ENCODE measurements at regions not wholly inside any gene's neighbourhood (a gene's known extent, or its start where the extent isn't known, plus 50 kb on each side); places are given as distances from the start of the nearest gene placed in this dataset.

GRCh38 chr2:4882421-4882820 lies 809.8 kb upstream of the SOX11 start:
- H3K4me3 ChIP-seq: no peak overlapping the region
- H3K36me3 ChIP-seq: no peaks in the 10 kb centered on the region
- Mint-ChIP-seq H3K4me3 (no peak overlapping the region), H3K27ac (no peak overlapping the region), H3K36me3 (no peaks in the 10 kb centered on the region), H3K9me3 (peaks cover 8% of the 10 kb centered on the region), H3K27me3 (ENCODE audit: insufficient read depth, low read depth) (peaks cover 2% of the 10 kb centered on the region), H3K4me1 (no peaks in the 10 kb centered on the region)
- no peak overlapping the region for H3K27ac ChIP-seq
- H4K20me1 ChIP-seq (ENCODE audit: low read depth): no peaks in the 10 kb centered on the region
- no peak overlapping the region for H3K4me2 ChIP-seq
- DNase-seq (ENCODE audit: low spot score): no peak
- no peaks in the 10 kb centered on the region for H3K27me3 ChIP-seq
- H3K9ac ChIP-seq: no peak overlapping the region
- TF ChIP-seq EZH2 (IDR thresholded peaks at IDR 0.05) (no peak), CTCF (IDR thresholded peaks at IDR 0.05) (no peak), EZH2phosphoT487 (IDR thresholded peaks at IDR 0.05) (no peak)
- H3K9me3 ChIP-seq (ENCODE audit: low read depth): no peaks in the 10 kb centered on the region
- H3F3A ChIP-seq (ENCODE audit: low read depth): no peaks in the 10 kb centered on the region
- H2AFZ ChIP-seq (replicated peaks): no peak overlapping the region
- no peaks in the 10 kb centered on the region for H3K4me1 ChIP-seq
- no peaks in the 10 kb centered on the region for H3K79me2 ChIP-seq (ENCODE audit: low read depth)

DNA sequence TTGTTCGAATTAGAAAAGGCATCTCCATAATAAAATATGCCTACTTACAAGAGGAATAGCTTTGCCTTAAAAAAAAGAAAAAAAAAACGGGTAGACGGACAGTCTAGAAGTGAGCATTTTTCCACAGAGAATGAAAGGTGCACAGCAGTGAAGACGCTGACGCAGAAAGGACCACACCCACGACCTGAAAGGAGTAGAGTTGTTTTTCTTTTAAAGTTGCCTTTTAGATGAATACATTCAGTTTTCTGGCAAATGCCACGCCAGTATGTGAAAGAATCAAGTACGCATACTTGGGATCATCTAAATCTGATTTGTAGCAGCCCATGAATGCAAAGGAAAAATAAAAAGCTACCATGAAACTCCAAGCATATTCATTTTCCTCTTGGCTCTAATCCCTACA lies 809.2 kb upstream of the SOX11 start:
- Histone ChIP-seq H3K36me3 (no peaks in the 10 kb centered on the region), H3K4me3 (no peak overlapping the region), H3K27ac (no peak overlapping the region), H3K27me3 (no peaks in the 10 kb centered on the region), H3K4me2 (no peak overlapping the region), H3K79me2 (ENCODE audit: low read depth) (no peaks in the 10 kb centered on the region), H3F3A (ENCODE audit: low read depth) (no peaks in the 10 kb centered on the region), H3K9ac (no peak overlapping the region), H4K20me1 (ENCODE audit: low read depth) (no peaks in the 10 kb centered on the region), H3K4me1 (no peaks in the 10 kb centered on the region), H3K9me3 (ENCODE audit: low read depth) (no peaks in the 10 kb centered on the region), H2AFZ (replicated peaks) (no peak overlapping the region)
- no peaks in the 10 kb centered on the region for H3K36me3 Mint-ChIP-seq
- H3K27ac Mint-ChIP-seq: no peak overlapping the region
- H3K4me1 Mint-ChIP-seq: no peaks in the 10 kb centered on the region
- H3K27me3 Mint-ChIP-seq (ENCODE audit: insufficient read depth, low read depth): peaks cover 2% of the 10 kb centered on the region
- no peak for DNase-seq (ENCODE audit: low spot score)
- peaks cover 8% of the 10 kb centered on the region for H3K9me3 Mint-ChIP-seq
- TF ChIP-seq EZH2 (IDR thresholded peaks at IDR 0.05) (no peak), EZH2phosphoT487 (IDR thresholded peaks at IDR 0.05) (no peak), CTCF (IDR thresholded peaks at IDR 0.05) (no peak)
- no peak overlapping the region for H3K4me3 Mint-ChIP-seq

GRCh38 chr2:4883375-4883774 lies 808.8 kb upstream of the SOX11 start:
- no peak overlapping the region for H3K9ac ChIP-seq
- no peaks in the 10 kb centered on the region for H3K4me1 ChIP-seq
- no peak overlapping the region for H3K27ac Mint-ChIP-seq
- no peaks in the 10 kb centered on the region for H4K20me1 ChIP-seq (ENCODE audit: low read depth)
- H3K4me3 ChIP-seq: no peak overlapping the region
- DNase-seq (ENCODE audit: low spot score): no peak
- H3K4me1 Mint-ChIP-seq: no peaks in the 10 kb centered on the region
- H3K27ac ChIP-seq: no peak overlapping the region
- no peak overlapping the region for H3K4me2 ChIP-seq
- H2AFZ ChIP-seq (replicated peaks): no peak overlapping the region
- no peaks in the 10 kb centered on the region for H3F3A ChIP-seq (ENCODE audit: low read depth)
- no peaks in the 10 kb centered on the region for H3K36me3 ChIP-seq
- TF ChIP-seq EZH2 (IDR thresholded peaks at IDR 0.05) (no peak), EZH2phosphoT487 (IDR thresholded peaks at IDR 0.05) (no peak), CTCF (IDR thresholded peaks at IDR 0.05) (no peak)
- no peaks in the 10 kb centered on the region for H3K36me3 Mint-ChIP-seq
- no peaks in the 10 kb centered on the region for H3K9me3 ChIP-seq (ENCODE audit: low read depth)
- H3K27me3 Mint-ChIP-seq (ENCODE audit: insufficient read depth, low read depth): peaks cover 2% of the 10 kb centered on the region
- H3K27me3 ChIP-seq: no peaks in the 10 kb centered on the region
- H3K79me2 ChIP-seq (ENCODE audit: low read depth): no peaks in the 10 kb centered on the region
- no peak overlapping the region for H3K4me3 Mint-ChIP-seq
- H3K9me3 Mint-ChIP-seq: peaks cover 8% of the 10 kb centered on the region

All from neural progenitor cell (in vitro differentiated cells).